HepG2 (cell line): ENCODE measurements at regions not wholly inside any gene's neighbourhood (a gene's known extent, or its start where the extent isn't known, plus 50 kb on each side); places are given as distances from the start of the nearest gene placed in this dataset.

Source experiments
- CERS6 ChIP-seq: sonication (generic); formaldehyde crosslinking; IDR thresholded peaks from 2 replicates; pipeline ENCODE4 v1.5.0; 2020; ENCODE audit warnings: missing genetic modification reagents
- DRAP1 ChIP-seq: IDR thresholded peaks from 2 replicates; pipeline ENCODE4 v1.6.1; 2016; ENCODE audit warnings: missing genetic modification reagents, missing compliant biosample characterization
- EP300 ChIP-seq, 3 experiments: sonication (generic) in 1 of 3; formaldehyde crosslinking in 1 of 3; IDR thresholded peaks; 2 replicates each; pipeline versions ENCODE4 v1.5.1 to v1.6.1; 2011 to 2020; ENCODE audit warnings: low read depth in 2 of 3, low read length in 2 of 3, borderline replicate concordance in 1 of 3, improper control_type of control experiment in 1 of 3, mild to moderate bottlenecking in 1 of 3, missing genetic modification reagents in 1 of 3, moderate library complexity in 1 of 3
- FOXK1 ChIP-seq: sonication (generic); formaldehyde crosslinking; IDR thresholded peaks from 2 replicates; pipeline ENCODE4 v1.4.0; 2020; ENCODE audit warnings: low read depth, missing genetic modification reagents, borderline replicate concordance
- PRMT3 ChIP-seq: sonication (generic); formaldehyde crosslinking; IDR thresholded peaks from 2 replicates; pipeline ENCODE4 v1.8.1; 2022; ENCODE audit warnings: low read depth, mild to moderate bottlenecking, moderate library complexity, missing genetic modification reagents, borderline replicate concordance
- SNAPC4 ChIP-seq: sonication (generic); formaldehyde crosslinking; IDR thresholded peaks from 2 replicates; pipeline ENCODE4 v1.4.0; 2020; ENCODE audit warnings: mild to moderate bottlenecking, missing genetic modification reagents
- SP140L ChIP-seq: sonication (generic); formaldehyde crosslinking; IDR thresholded peaks from 2 replicates; pipeline ENCODE4 v1.4.0; 2020; ENCODE audit warnings: missing genetic modification reagents, borderline replicate concordance
- TRIM22 ChIP-seq: fragments of 450-650 bp; IDR thresholded peaks from 2 replicates; pipeline ENCODE4 v1.6.1; 2017
- ZBTB3 ChIP-seq: sonication (generic); formaldehyde crosslinking; IDR thresholded peaks from 2 replicates; pipeline ENCODE4 v1.4.0; 2020; ENCODE audit warnings: low read depth, mild to moderate bottlenecking, moderate library complexity, missing genetic modification reagents, borderline replicate concordance
- ZBTB34 ChIP-seq: sonication (generic); formaldehyde crosslinking; IDR thresholded peaks from 2 replicates; pipeline ENCODE4 v1.8.0; 2022; ENCODE audit warnings: mild to moderate bottlenecking, missing genetic modification reagents
- ZNF354B ChIP-seq: sonication (generic); formaldehyde crosslinking; IDR thresholded peaks from 2 replicates; pipeline ENCODE4 v1.8.0; 2022; ENCODE audit warnings: mild to moderate bottlenecking, missing genetic modification reagents
- ZNF432 ChIP-seq: sonication (generic); formaldehyde crosslinking; IDR thresholded peaks from 2 replicates; pipeline ENCODE4 v1.5.0; 2020; ENCODE audit warnings: missing genetic modification reagents, mild to moderate bottlenecking, borderline replicate concordance
- ZNF563 ChIP-seq: sonication (generic); formaldehyde crosslinking; IDR thresholded peaks from 2 replicates; pipeline ENCODE4 v1.8.0; 2022; ENCODE audit warnings: mild to moderate bottlenecking, moderate library complexity, missing genetic modification reagents
- ZNF605 ChIP-seq: sonication (generic); formaldehyde crosslinking; IDR thresholded peaks from 2 replicates; pipeline ENCODE4 v1.8.0; 2022; ENCODE audit warnings: mild to moderate bottlenecking, missing genetic modification reagents
- ZNF691 ChIP-seq: sonication (generic); formaldehyde crosslinking; IDR thresholded peaks from 2 replicates; pipeline ENCODE4 v1.4.0; 2020; ENCODE audit warnings: missing genetic modification reagents, low read depth, mild to moderate bottlenecking, borderline replicate concordance
- ZNF766 ChIP-seq: sonication (generic); formaldehyde crosslinking; IDR thresholded peaks from 2 replicates; pipeline ENCODE4 v1.5.0; 2020; ENCODE audit warnings: missing genetic modification reagents, borderline replicate concordance

- TF ChIP-seq ZNF563 (CRISPR knock-in tag) (peak; percentile 7; the same call in 1 of the 2 replicates), DRAP1 (CRISPR knock-in tag) (no peak; the same call in 1 of the 2 replicates), ZNF605 (CRISPR knock-in tag) (no peak), ZBTB3 (peak; percentile 54; the same call in 1 of the 2 replicates), SP140L (CRISPR knock-in tag) (no peak), FOXK1 (no peak), ZBTB34 (no peak), SNAPC4 (CRISPR knock-in tag) (no peak; the same call in 1 of the 2 replicates), ZNF766 (peak; percentile 44; the same call in 1 of the 2 replicates), EP300 (IDR thresholded peaks at IDR 0.05; ENCODE audit: low read depth in 2 of 2, low read length in 2 of 2) (peak in 1 of 2 experiments; percentile 34; a peak in 1 of 4 replicates), EP300 (CRISPR knock-in tag; IDR thresholded peaks at IDR 0.05; ENCODE audit: borderline replicate concordance) (no peak), ZNF354B (CRISPR knock-in tag) (no peak), ZNF691 (CRISPR knock-in tag) (no peak), TRIM22 (no peak), CERS6 (CRISPR knock-in tag) (0 out of 2 replicates have a peak, but pooled peaks have one; percentile 50), ZNF432 (no peak), PRMT3 (no peak)
Measured at GRCh38 chr20:50400705-50401586, 109.2 kb upstream of the PTPN1 start (continued).
